GM12874 (cell line): ENCODE measurements at regions not wholly inside any gene's neighbourhood (a gene's known extent, or its start where the extent isn't known, plus 50 kb on each side); places are given as distances from the start of the nearest gene placed in this dataset.

Experiments
- CTCF ChIP-seq: IDR thresholded peaks from 2 replicates; pipeline ENCODE4 v1.5.1; 2011; ENCODE audit warnings: low read depth, mild to moderate bottlenecking, control low read depth, low read length, moderate library complexity; ENCODE audit not compliant: insufficient read depth

- TF ChIP-seq CTCF, result no peak
These were observed 62.8 kb upstream of the EDNRB start for GRCh38 chr13:77981281-77981881.

- no peak for TF ChIP-seq CTCF
These were observed 62.0 kb upstream of the EDNRB start for GRCh38 chr13:77980592-77980991.

GRCh38 chr13:77979721-77980385, 61.2 kb upstream of the EDNRB start:
- no peak for TF ChIP-seq CTCF

GRCh38 chr13:77975358-77976042, 56.9 kb upstream of the EDNRB start:
- TF ChIP-seq CTCF, result no peak

- TF ChIP-seq CTCF, result no peak
These were observed 50.7 kb upstream of the EDNRB start for GRCh38 chr13:77969299-77969698.
